Astrocyte (in vitro differentiated cells and primary cell): ENCODE measurements at regions not wholly inside any gene's neighbourhood (a gene's known extent, or its start where the extent isn't known, plus 50 kb on each side); places are given as distances from the start of the nearest gene placed in this dataset.

Experiments
- DNase-seq: peaks from one replicate; pipeline ENCODE4 v3.0.0-alpha.2; 2010; ENCODE audit warnings: low read depth
- FAIRE-seq: peaks from 2 replicates; lab custom pipeline; 2011; peaks lifted over from hg19 to GRCh38; lab: Jason Lieb, UNC
- H2AFZ ChIP-seq: 2 replicates; pipeline ENCODE4 v1.6.0; 2012; ENCODE audit warnings: low read depth, low read length, inconsistent platforms
- H3K27ac ChIP-seq: 2 replicates; pipeline ENCODE4 v1.5.1; 2011; ENCODE audit warnings: low read depth, low read length, inconsistent platforms
- H3K27me3 ChIP-seq: 2 replicates; pipeline ENCODE4 v1.6.0; 2011; ENCODE audit warnings: low read length, inconsistent platforms; ENCODE audit not compliant: insufficient read depth
- H3K36me3 ChIP-seq: 2 replicates; pipeline ENCODE4 v1.5.1; 2011; ENCODE audit warnings: low read length, inconsistent platforms; ENCODE audit not compliant: insufficient read depth
- H3K4me1 ChIP-seq: 2 replicates; pipeline ENCODE4 v1.5.1; 2011; ENCODE audit warnings: low read length, inconsistent platforms; ENCODE audit not compliant: insufficient read depth
- H3K4me2 ChIP-seq: 2 replicates; pipeline ENCODE4 v1.6.0; 2012; ENCODE audit warnings: low read length, inconsistent platforms
- H3K4me3 ChIP-seq: 2 replicates; pipeline ENCODE4 v1.5.1; 2011; ENCODE audit warnings: low read depth, mild to moderate bottlenecking, low read length, inconsistent platforms; ENCODE audit not compliant: insufficient read depth
- H3K79me2 ChIP-seq: 2 replicates; pipeline ENCODE4 v1.6.0; 2012; ENCODE audit warnings: mild to moderate bottlenecking, low read length, inconsistent platforms; ENCODE audit not compliant: insufficient read depth
- H3K9ac ChIP-seq: 2 replicates; pipeline ENCODE4 v1.6.0; 2012; ENCODE audit warnings: mild to moderate bottlenecking, low read length, inconsistent platforms
- H3K9me3 ChIP-seq: 2 replicates; pipeline ENCODE4 v1.5.1; 2012; ENCODE audit warnings: low read depth, mild to moderate bottlenecking, low read length, inconsistent platforms; ENCODE audit not compliant: insufficient read depth
- H4K20me1 ChIP-seq: 2 replicates; pipeline ENCODE4 v1.6.0; 2012; ENCODE audit warnings: low read length, inconsistent platforms; ENCODE audit not compliant: insufficient read depth
- H3K27ac Mint-ChIP-seq: one replicate; pipeline ENCODE4 v1.8.0; 2021; ENCODE audit warnings: mild to moderate bottlenecking, mixed read lengths; ENCODE audit not compliant: unreplicated experiment
- H3K27me3 Mint-ChIP-seq: one replicate; pipeline ENCODE4 v1.8.0; 2021; ENCODE audit warnings: low read depth, mixed read lengths; ENCODE audit not compliant: unreplicated experiment
- H3K36me3 Mint-ChIP-seq: one replicate; pipeline ENCODE4 v1.8.0; 2021; ENCODE audit warnings: low read depth, mixed read lengths; ENCODE audit not compliant: unreplicated experiment
- H3K4me1 Mint-ChIP-seq: one replicate; pipeline ENCODE4 v1.8.0; 2021; ENCODE audit warnings: low read depth, mixed read lengths; ENCODE audit not compliant: unreplicated experiment
- H3K4me3 Mint-ChIP-seq: one replicate; pipeline ENCODE4 v1.8.0; 2021; ENCODE audit warnings: mild to moderate bottlenecking, moderate library complexity, mixed read lengths; ENCODE audit not compliant: unreplicated experiment
- H3K9me3 Mint-ChIP-seq: one replicate; pipeline ENCODE4 v1.8.0; 2021; ENCODE audit warnings: mild to moderate bottlenecking, mixed read lengths; ENCODE audit not compliant: unreplicated experiment
- EZH2 ChIP-seq: IDR thresholded peaks from 2 replicates; pipeline ENCODE4 v1.6.1; 2012; ENCODE audit warnings: mild to moderate bottlenecking, low read length, inconsistent platforms; ENCODE audit not compliant: insufficient read depth
- TF ChIP-seq, protein P1 (sequence below): IDR thresholded peaks from 2 replicates; pipeline ENCODE4 v1.5.1; 2011; ENCODE audit warnings: low read depth, mild to moderate bottlenecking, inconsistent platforms, low read length, moderate library complexity; ENCODE audit not compliant: insufficient read depth

DNA sequence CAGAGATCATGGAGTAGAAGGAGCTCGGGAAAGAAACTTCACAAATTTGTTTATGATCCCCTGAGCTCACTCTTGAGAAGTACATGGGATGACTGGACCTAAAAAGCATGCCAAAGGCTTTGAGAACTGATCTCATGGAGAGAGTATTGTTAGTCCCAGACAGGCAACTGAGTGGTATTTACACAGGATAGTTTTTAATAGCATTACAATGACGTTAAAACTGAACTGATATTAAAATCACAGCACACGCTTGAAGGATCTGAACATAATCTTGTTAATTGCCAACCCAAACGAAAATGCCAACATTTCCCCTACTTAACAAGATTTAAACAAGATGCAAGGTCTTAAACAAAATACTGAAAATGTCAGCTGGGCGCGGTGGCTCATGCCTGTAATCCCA is 113.2 kb upstream of the NLGN1 start:
- no peak overlapping the region for H3K4me2 ChIP-seq
- H3K27ac ChIP-seq = no peak overlapping the region
- DNase-seq (no peak), FAIRE-seq (no peak)
- no peaks in the 10 kb centered on the region for H3K4me1 ChIP-seq
- TF ChIP-seq EZH2 = no peak
- TF ChIP-seq, protein P1, sequence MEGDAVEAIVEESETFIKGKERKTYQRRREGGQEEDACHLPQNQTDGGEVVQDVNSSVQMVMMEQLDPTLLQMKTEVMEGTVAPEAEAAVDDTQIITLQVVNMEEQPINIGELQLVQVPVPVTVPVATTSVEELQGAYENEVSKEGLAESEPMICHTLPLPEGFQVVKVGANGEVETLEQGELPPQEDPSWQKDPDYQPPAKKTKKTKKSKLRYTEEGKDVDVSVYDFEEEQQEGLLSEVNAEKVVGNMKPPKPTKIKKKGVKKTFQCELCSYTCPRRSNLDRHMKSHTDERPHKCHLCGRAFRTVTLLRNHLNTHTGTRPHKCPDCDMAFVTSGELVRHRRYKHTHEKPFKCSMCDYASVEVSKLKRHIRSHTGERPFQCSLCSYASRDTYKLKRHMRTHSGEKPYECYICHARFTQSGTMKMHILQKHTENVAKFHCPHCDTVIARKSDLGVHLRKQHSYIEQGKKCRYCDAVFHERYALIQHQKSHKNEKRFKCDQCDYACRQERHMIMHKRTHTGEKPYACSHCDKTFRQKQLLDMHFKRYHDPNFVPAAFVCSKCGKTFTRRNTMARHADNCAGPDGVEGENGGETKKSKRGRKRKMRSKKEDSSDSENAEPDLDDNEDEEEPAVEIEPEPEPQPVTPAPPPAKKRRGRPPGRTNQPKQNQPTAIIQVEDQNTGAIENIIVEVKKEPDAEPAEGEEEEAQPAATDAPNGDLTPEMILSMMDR = no peak
- H3K4me3 Mint-ChIP-seq = no peak overlapping the region
- no peaks in the 10 kb centered on the region for H3K36me3 ChIP-seq
- H2AFZ ChIP-seq = no peak overlapping the region
- peaks cover 6% of the 10 kb centered on the region for H3K9me3 Mint-ChIP-seq
- H3K79me2 ChIP-seq = no peaks in the 10 kb centered on the region
- H3K27me3 Mint-ChIP-seq = no peaks in the 10 kb centered on the region
- no peaks in the 10 kb centered on the region for H3K27me3 ChIP-seq
- no peaks in the 10 kb centered on the region for H4K20me1 ChIP-seq
- no peak overlapping the region for H3K27ac Mint-ChIP-seq
- H3K4me3 ChIP-seq = no peak overlapping the region
- H3K36me3 Mint-ChIP-seq = no peaks in the 10 kb centered on the region
- no peaks in the 10 kb centered on the region for H3K4me1 Mint-ChIP-seq
- H3K9ac ChIP-seq = no peak overlapping the region
- H3K9me3 ChIP-seq = no peaks in the 10 kb centered on the region

DNA sequence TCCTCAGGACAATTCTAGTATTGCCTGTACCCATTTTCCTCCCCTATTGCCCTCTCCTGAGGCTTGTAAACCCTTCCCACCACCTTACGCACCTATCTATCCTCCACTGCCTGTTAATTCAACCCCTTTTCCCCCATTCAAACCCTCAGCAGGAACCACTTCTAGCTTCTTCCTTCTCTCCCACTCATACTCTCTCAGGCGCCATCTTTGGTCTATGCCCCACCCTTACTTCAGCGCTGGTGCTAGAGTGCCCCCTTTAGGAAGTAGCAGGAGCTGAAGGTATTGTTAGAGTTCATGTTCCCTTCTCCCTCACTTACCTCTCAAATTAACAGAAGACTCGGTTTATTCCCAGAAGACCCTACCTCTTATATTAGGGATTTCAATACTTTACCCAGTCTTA is 121.8 kb upstream of the NLGN1 start:
- Histone ChIP-seq H3K9ac (no peak overlapping the region), H3K27me3 (no peaks in the 10 kb centered on the region), H3K27ac (no peak overlapping the region), H3K36me3 (no peaks in the 10 kb centered on the region), H3K4me2 (no peak overlapping the region), H3K4me3 (no peak overlapping the region), H3K9me3 (no peaks in the 10 kb centered on the region), H4K20me1 (no peaks in the 10 kb centered on the region), H2AFZ (no peak overlapping the region), H3K4me1 (no peaks in the 10 kb centered on the region), H3K79me2 (no peaks in the 10 kb centered on the region)
- Mint-ChIP-seq H3K27me3 (no peaks in the 10 kb centered on the region), H3K4me1 (no peaks in the 10 kb centered on the region), H3K27ac (no peak overlapping the region), H3K36me3 (no peaks in the 10 kb centered on the region), H3K4me3 (no peak overlapping the region), H3K9me3 (peaks cover 3% of the 10 kb centered on the region)
- DNase-seq = no peak
- TF ChIP-seq, protein P1 = no peak
- no peak for TF ChIP-seq EZH2
- FAIRE-seq = no peak

DNA sequence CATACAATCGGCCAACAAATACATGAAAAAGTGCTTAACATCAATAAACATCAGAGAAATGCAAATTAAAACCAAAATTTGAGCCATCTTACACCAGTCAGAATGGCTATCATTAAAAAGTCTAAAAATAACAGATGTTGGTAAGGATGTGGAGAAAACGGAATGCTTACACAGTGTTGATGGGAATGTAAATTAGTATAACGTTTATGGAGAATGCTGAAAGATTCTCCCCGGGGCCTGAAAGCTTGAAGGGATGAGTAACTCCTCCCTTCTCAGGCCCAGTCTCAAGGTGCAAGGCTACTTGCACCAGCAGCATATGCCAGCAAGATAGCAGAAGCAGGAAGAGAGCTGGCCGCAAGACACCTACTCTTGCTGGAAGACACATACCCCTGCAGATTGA is 123.7 kb upstream of the NLGN1 start:
- no peaks in the 10 kb centered on the region for H3K27me3 ChIP-seq
- H3K9ac ChIP-seq = no peak overlapping the region
- no peaks in the 10 kb centered on the region for H3K4me1 ChIP-seq
- no peaks in the 10 kb centered on the region for H3K4me1 Mint-ChIP-seq
- H4K20me1 ChIP-seq = no peaks in the 10 kb centered on the region
- TF ChIP-seq, protein P1 = no peak
- TF ChIP-seq EZH2 = no peak
- no peak overlapping the region for H2AFZ ChIP-seq
- H3K27ac ChIP-seq = no peak overlapping the region
- no peaks in the 10 kb centered on the region for H3K27me3 Mint-ChIP-seq
- no peak overlapping the region for H3K27ac Mint-ChIP-seq
- peaks cover 3% of the 10 kb centered on the region for H3K9me3 Mint-ChIP-seq
- H3K4me3 Mint-ChIP-seq = no peak overlapping the region
- H3K4me3 ChIP-seq = no peak overlapping the region
- H3K9me3 ChIP-seq = no peaks in the 10 kb centered on the region
- no peaks in the 10 kb centered on the region for H3K36me3 Mint-ChIP-seq
- no peaks in the 10 kb centered on the region for H3K36me3 ChIP-seq
- DNase-seq (no peak), FAIRE-seq (no peak)
- no peaks in the 10 kb centered on the region for H3K79me2 ChIP-seq
- H3K4me2 ChIP-seq = no peak overlapping the region
